ENCODE measurements at regions not wholly inside any gene's neighbourhood (a gene's known extent, or its start where the extent isn't known, plus 50 kb on each side); places are given as distances from the start of the nearest gene placed in this dataset.

DNA sequence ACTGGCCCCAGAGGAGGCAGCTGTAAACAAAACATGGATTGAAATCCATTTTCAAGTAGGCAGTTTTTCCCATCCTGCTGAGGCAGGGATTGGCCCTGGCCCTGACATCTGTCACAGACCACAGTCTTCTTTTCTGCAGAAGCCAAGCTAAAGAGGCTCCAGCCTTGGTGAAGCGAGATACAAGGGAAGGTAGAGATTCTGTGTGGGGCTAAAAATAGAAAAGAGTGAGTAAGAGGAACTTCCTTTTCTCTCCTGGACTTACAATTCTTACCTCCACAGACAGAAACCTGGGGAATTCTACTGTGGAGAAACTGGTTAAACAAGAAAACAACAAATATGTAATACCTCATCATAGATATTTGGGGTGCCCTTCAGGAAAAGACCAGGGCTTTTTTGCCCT lies 624.8 kb upstream of the FZD8 start:
- no peak for TF ChIP-seq FOS (IDR thresholded peaks at IDR 0.05; ENCODE audit: borderline replicate concordance, insufficient read depth, low read length)
- no peak for TF ChIP-seq MYC (IDR thresholded peaks at IDR 0.05; ENCODE audit: low read depth, low read length)
- TF ChIP-seq JUN (IDR thresholded peaks at IDR 0.05; ENCODE audit: borderline replicate concordance, insufficient read depth, insufficient read length, low read depth) = no peak
- TF ChIP-seq, protein P1, sequence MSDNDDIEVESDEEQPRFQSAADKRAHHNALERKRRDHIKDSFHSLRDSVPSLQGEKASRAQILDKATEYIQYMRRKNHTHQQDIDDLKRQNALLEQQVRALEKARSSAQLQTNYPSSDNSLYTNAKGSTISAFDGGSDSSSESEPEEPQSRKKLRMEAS (IDR thresholded peaks at IDR 0.05; ENCODE audit: insufficient read depth, insufficient read length) = no peak
- TF ChIP-seq, protein P2, sequence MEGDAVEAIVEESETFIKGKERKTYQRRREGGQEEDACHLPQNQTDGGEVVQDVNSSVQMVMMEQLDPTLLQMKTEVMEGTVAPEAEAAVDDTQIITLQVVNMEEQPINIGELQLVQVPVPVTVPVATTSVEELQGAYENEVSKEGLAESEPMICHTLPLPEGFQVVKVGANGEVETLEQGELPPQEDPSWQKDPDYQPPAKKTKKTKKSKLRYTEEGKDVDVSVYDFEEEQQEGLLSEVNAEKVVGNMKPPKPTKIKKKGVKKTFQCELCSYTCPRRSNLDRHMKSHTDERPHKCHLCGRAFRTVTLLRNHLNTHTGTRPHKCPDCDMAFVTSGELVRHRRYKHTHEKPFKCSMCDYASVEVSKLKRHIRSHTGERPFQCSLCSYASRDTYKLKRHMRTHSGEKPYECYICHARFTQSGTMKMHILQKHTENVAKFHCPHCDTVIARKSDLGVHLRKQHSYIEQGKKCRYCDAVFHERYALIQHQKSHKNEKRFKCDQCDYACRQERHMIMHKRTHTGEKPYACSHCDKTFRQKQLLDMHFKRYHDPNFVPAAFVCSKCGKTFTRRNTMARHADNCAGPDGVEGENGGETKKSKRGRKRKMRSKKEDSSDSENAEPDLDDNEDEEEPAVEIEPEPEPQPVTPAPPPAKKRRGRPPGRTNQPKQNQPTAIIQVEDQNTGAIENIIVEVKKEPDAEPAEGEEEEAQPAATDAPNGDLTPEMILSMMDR (IDR thresholded peaks at IDR 0.05; ENCODE audit: extremely low read depth in 1 of 2, insufficient read depth in 1 of 2, low read depth in 1 of 2, low read length in 2 of 2) = no peak
- no peak for TF ChIP-seq POLR2AphosphoS5 (IDR thresholded peaks at IDR 0.05; ENCODE audit: insufficient read depth, low read depth, low read length)
- TF ChIP-seq EZH2 (IDR thresholded peaks at IDR 0.05; ENCODE audit: borderline replicate concordance, low read depth, low read length, severe bottlenecking) = no peak
- TF ChIP-seq GATA2 (IDR thresholded peaks at IDR 0.05; ENCODE audit: insufficient read depth, insufficient read length, low read depth, low read length) = no peak
- no peak for TF ChIP-seq POLR2A (IDR thresholded peaks at IDR 0.05; ENCODE audit: low read depth, low read length)
- dilution Hi-C loops (cut with MboI; ENCODE audit: extremely low pct_ligation_motif_present, low sequenced_read_pairs) = no loop called here
- POLR2A ChIA-PET = no interaction called here

More for the DNA sequence above, 624.8 kb upstream of the FZD8 start:
- no peaks in the 10 kb centered on the region for H3K9me1 ChIP-seq (replicated peaks; ENCODE audit: control insufficient read depth, extremely low read depth, insufficient read depth, low read length)
- H3K9me3 ChIP-seq (replicated peaks; ENCODE audit: control insufficient read depth, insufficient read depth, low read length) = no peaks in the 10 kb centered on the region
- DNase-seq (ENCODE audit: low read depth, low spot score) (no peak), FAIRE-seq (no peak)
- no TSS peak for BruUV-seq (replicated peaks)
- intact Hi-C loops (cut with micrococcal nuclease) = no loop called here
- no peak overlapping the region for H3K27ac ChIP-seq (ENCODE audit: insufficient read depth, low read depth, low read length)
- peaks cover 2% of the 10 kb centered on the region for H3K4me1 ChIP-seq (ENCODE audit: control insufficient read depth, extremely low read depth, insufficient read depth, low read length)
- no peaks in the 10 kb centered on the region for H4K20me1 ChIP-seq (replicated peaks; ENCODE audit: control insufficient read depth, extremely low read depth, insufficient read depth, low read length)
- H3K36me3 ChIP-seq (ENCODE audit: control insufficient read depth in 2 of 2, extremely low read depth in 1 of 2, insufficient read depth in 2 of 2, low read length in 2 of 2) = no peaks in the 10 kb centered on the region
- CTCF ChIA-PET = no interaction called here
- no peaks in the 10 kb centered on the region for H3K79me2 ChIP-seq (ENCODE audit: control insufficient read depth, insufficient read depth, low read length)
- H3K4me3 ChIP-seq (replicated peaks in 1 of 3; ENCODE audit: insufficient read depth in 1 of 3, low read depth in 1 of 3, low read length in 3 of 3) = no peak overlapping the region
- H2AFZ ChIP-seq (ENCODE audit: low read depth, low read length) = no peak overlapping the region
- no peak overlapping the region for H3K4me2 ChIP-seq (ENCODE audit: insufficient read depth, low read length)
- no peak overlapping the region for H3K9ac ChIP-seq (replicated peaks; ENCODE audit: extremely low read depth, insufficient read depth, low read length)
- no peaks in the 10 kb centered on the region for H3K27me3 ChIP-seq (ENCODE audit: control insufficient read depth in 2 of 2, insufficient read depth in 2 of 2, low read length in 2 of 2)

Measured in endothelial cell of umbilical vein (primary cell).